ENCODE measurements at regions not wholly inside any gene's neighbourhood (a gene's known extent, or its start where the extent isn't known, plus 50 kb on each side); places are given as distances from the start of the nearest gene placed in this dataset.

DNA sequence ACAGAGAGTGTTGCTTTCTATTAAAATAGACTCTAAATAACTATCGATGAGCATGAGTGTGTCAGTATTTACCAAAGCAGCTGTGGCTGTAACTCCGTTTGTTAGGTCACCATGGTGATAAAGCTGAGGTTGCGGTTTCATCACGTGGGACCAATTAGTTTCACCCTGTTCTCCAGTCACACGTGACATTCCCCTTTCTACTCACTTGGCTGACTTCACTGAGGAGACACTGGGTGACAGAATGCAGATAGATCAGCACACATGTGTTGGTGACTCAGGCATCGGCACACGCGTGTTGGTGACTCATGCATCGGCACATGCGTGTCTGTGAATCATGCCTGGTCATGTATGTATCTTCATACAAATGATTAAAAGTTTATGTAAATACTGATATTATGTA is 285.4 kb downstream of the THBS2 start:
- no peak overlapping the region for H3K4me2 ChIP-seq
- WGBS (ENCODE audit: missing lambda C conversion rate) = 57% methylated on average over 10 of the region's 10 CpGs
- no peak overlapping the region for H3K4me3 ChIP-seq
- H3K27ac ChIP-seq = no peak overlapping the region
- no peaks in the 10 kb centered on the region for H3K4me1 ChIP-seq
- peaks cover 3% of the 10 kb centered on the region; the same call in 1 of the 3 replicates for H3K9me3 ChIP-seq
- ChIA-PET POLR2A (no interaction called here), CTCF (no interaction called here)
- no peak for FAIRE-seq
- no peak for DNase-seq (ENCODE audit: low read depth in 1 of 2, low spot score in 1 of 2)
- ATAC-seq = no peak
- TF ChIP-seq RAD21 (conservative IDR thresholded peaks at IDR 0.05 in 1 of 2, IDR thresholded peaks at IDR 0.05 in 1 of 2) (no peak), RFX5 (IDR thresholded peaks at IDR 0.05) (no peak), CTCF (IDR thresholded peaks at IDR 0.05) (no peak), JUNB (IDR thresholded peaks at IDR 0.05) (no peak), NPAS2 (CRISPR knock-in tag; IDR thresholded peaks at IDR 0.05; ENCODE audit: borderline replicate concordance) (no peak), MAFK (IDR thresholded peaks at IDR 0.05; ENCODE audit: partially characterized antibody) (peak; percentile 35), FOSL2 (IDR thresholded peaks at IDR 0.05) (no peak), FOSL2 (CRISPR knock-in tag; IDR thresholded peaks at IDR 0.05) (peak; percentile 56), NR3C1 (IDR thresholded peaks at IDR 0.05) (no peak), KDM1A (IDR thresholded peaks at IDR 0.05; ENCODE audit: low read depth) (no peak), TFCP2L1 (CRISPR knock-in tag; IDR thresholded peaks at IDR 0.05) (no peak), HDAC2 (IDR thresholded peaks at IDR 0.05) (no peak), ZSCAN20 (CRISPR knock-in tag; IDR thresholded peaks at IDR 0.05) (no peak)
- TF ChIP-seq, protein P1, sequence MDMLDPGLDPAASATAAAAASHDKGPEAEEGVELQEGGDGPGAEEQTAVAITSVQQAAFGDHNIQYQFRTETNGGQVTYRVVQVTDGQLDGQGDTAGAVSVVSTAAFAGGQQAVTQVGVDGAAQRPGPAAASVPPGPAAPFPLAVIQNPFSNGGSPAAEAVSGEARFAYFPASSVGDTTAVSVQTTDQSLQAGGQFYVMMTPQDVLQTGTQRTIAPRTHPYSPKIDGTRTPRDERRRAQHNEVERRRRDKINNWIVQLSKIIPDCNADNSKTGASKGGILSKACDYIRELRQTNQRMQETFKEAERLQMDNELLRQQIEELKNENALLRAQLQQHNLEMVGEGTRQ (IDR thresholded peaks at IDR 0.05) = peak; percentile 25; the same call in 1 of the 2 replicates
- TF ChIP-seq, protein P2, sequence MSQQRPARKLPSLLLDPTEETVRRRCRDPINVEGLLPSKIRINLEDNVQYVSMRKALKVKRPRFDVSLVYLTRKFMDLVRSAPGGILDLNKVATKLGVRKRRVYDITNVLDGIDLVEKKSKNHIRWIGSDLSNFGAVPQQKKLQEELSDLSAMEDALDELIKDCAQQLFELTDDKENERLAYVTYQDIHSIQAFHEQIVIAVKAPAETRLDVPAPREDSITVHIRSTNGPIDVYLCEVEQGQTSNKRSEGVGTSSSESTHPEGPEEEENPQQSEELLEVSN (IDR thresholded peaks at IDR 0.05; ENCODE audit: borderline replicate concordance, low read depth) = no peak

DNA sequence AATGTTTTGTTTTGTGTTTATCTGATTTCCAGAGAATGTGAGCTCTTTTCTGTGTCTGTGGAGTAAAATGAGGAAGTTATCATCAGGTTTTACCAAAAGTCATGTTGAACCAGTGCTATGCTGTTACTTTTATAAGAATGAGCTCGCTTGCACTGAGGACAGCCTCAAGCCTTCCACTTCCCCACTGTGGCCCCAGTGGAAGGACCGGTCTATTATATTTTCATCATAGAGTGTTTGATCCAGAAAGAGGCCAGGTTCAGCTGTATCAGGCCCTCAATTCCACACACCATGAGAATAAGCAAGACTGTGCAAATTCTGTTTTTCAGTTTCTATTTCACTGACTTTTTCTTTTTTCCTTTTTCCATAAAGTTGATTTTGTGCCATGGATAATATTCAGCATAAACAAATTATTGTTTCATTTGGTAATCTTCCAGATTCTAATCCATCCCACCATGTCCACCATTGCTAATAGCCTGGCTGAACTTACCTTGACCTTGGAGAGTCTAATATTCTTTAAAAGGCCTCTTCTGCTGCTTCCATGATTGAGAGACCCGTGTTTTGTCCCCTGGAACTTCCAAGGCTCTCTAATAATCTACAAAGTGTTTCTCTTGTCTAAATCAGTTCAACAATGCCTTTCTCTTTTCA is 286.2 kb downstream of the THBS2 start:
- WGBS (ENCODE audit: missing lambda C conversion rate) = 40% methylated on average over 3 of the region's 3 CpGs
- Histone ChIP-seq H3K4me2 (no peak overlapping the region), H3K27ac (no peak overlapping the region), H3K4me1 (no peaks in the 10 kb centered on the region), H3K9me3 (peaks cover 3% of the 10 kb centered on the region; the same call in 1 of the 3 replicates), H3K4me3 (no peak overlapping the region)
- FAIRE-seq (no peak), ATAC-seq (no peak), DNase-seq (ENCODE audit: low read depth in 1 of 2, low spot score in 1 of 2) (no peak)
- TF ChIP-seq RFX5 (IDR thresholded peaks at IDR 0.05) (no peak), ZFP36 (IDR thresholded peaks at IDR 0.05; ENCODE audit: borderline replicate concordance, partially characterized antibody) (no peak)
- ChIA-PET CTCF (no interaction called here), POLR2A (no interaction called here)

DNA sequence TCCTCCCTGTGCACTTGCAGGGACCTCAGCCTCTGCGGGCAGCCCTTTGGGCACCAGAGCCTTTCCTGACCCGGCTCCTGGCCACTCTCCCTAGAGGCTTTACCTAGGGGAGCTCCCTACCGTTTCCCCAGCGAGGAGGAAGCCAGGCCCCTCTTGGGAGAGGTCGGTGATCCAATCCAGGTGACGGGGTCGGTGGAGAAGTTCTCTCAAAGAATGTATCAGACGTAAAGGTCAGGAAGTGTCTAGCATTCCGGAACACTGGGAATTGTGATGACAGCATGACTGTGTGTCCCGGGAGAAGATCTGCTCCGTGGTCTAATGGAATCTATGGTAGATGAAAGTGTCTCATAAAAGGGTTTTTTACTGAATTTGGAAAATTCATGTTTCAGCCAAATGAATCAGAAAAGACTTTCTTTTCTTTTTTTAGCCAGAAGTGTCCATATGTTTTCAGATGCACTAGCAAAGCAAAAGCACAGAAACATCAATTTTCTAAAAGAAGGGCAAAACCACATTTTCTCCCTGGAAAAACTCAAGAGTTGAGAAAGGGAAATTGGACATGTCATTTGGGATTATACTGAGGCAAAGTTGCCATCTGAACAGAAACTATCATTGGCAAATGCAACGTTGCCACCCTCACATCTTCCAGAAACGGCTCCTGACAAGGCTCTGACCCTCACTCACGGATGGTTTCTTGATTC is 289.4 kb downstream of the THBS2 start:
- ChIA-PET CTCF (no interaction called here), POLR2A (no interaction called here)
- peaks cover 3% of the 10 kb centered on the region; the same call in 1 of the 3 replicates for H3K9me3 ChIP-seq
- no peak overlapping the region for H3K27ac ChIP-seq
- no peak for ATAC-seq
- TF ChIP-seq ZFP36 (IDR thresholded peaks at IDR 0.05; ENCODE audit: borderline replicate concordance, partially characterized antibody) = no peak
- TF ChIP-seq, protein P1 (IDR thresholded peaks at IDR 0.05) = no peak
- TF ChIP-seq, protein P3, sequence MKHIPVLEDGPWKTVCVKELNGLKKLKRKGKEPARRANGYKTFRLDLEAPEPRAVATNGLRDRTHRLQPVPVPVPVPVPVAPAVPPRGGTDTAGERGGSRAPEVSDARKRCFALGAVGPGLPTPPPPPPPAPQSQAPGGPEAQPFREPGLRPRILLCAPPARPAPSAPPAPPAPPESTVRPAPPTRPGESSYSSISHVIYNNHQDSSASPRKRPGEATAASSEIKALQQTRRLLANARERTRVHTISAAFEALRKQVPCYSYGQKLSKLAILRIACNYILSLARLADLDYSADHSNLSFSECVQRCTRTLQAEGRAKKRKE (CRISPR knock-in tag; IDR thresholded peaks at IDR 0.05; ENCODE audit: low read depth) = no peak
- no peak for TF ChIP-seq RAD21 (conservative IDR thresholded peaks at IDR 0.05 in 1 of 2, IDR thresholded peaks at IDR 0.05 in 1 of 2)
- no peak for TF ChIP-seq EHF (CRISPR knock-in tag; IDR thresholded peaks at IDR 0.05)
- TF ChIP-seq HEYL (CRISPR knock-in tag; IDR thresholded peaks at IDR 0.05) = no peak
- no peak for TF ChIP-seq HDAC2 (IDR thresholded peaks at IDR 0.05)
- TF ChIP-seq POLR2AphosphoS2 (conservative IDR thresholded peaks at IDR 0.05; ENCODE audit: low read length) = no peak
- no peak for TF ChIP-seq POLR2A (IDR thresholded peaks at IDR 0.05; ENCODE audit: low read length)
- no peak for TF ChIP-seq PHF8 (IDR thresholded peaks at IDR 0.05; ENCODE audit: borderline replicate concordance, low read depth)
- TF ChIP-seq ZNF302 (CRISPR knock-in tag; IDR thresholded peaks at IDR 0.05) = no peak
- no peak for TF ChIP-seq TP53 (CRISPR knock-in tag; IDR thresholded peaks at IDR 0.05)
- no peak for TF ChIP-seq KDM5A (IDR thresholded peaks at IDR 0.05)
- H3K4me3 ChIP-seq = no peak overlapping the region
- no peak overlapping the region for H3K4me2 ChIP-seq
- FAIRE-seq = no peak
- no peaks in the 10 kb centered on the region for H3K4me1 ChIP-seq
- WGBS (ENCODE audit: missing lambda C conversion rate) = 35% methylated on average over 11 of the region's 14 CpGs
- DNase-seq (ENCODE audit: low read depth in 1 of 2, low spot score in 1 of 2) = no peak

Measured in A549 (cell line).